Activated naive CD4-positive, alpha-beta T cell (primary cell): ENCODE measurements at regions not wholly inside any gene's neighbourhood (a gene's known extent, or its start where the extent isn't known, plus 50 kb on each side); places are given as distances from the start of the nearest gene placed in this dataset.
"Not testable (repeated sequence)": the region's sequence is repeated elsewhere in the genome, so short reads cannot be mapped to it uniquely, and the experiment has no call there.

Source experiments
- DNase-seq, 4 experiments: peaks; one replicate each; lab custom pipeline; 2025; lab: John Stamatoyannopoulos, UW

- no peak for DNase-seq
Observed at GRCh38 chr3:110473405-110473804, 598.2 kb upstream of the NECTIN3 start.

GRCh38 chr3:110474397-110474796, 597.2 kb upstream of the NECTIN3 start:
- no peak for DNase-seq

GRCh38 chr3:110478377-110479054, 593.1 kb upstream of the NECTIN3 start:
- no peak for DNase-seq

GRCh38 chr3:110479731-110480130, 591.9 kb upstream of the NECTIN3 start:
- no peak for DNase-seq

- DNase-seq: no peak
Observed at GRCh38 chr3:110485389-110485788, 586.2 kb upstream of the NECTIN3 start.

- DNase-seq: no peak
Observed at GRCh38 chr3:110487840-110488239, 583.8 kb upstream of the NECTIN3 start.

- DNase-seq: no peak
Observed at GRCh38 chr3:110491413-110491812, 580.2 kb upstream of the NECTIN3 start.

GRCh38 chr3:110492876-110493275, 578.7 kb upstream of the NECTIN3 start:
- DNase-seq: no peak

- no peak for DNase-seq
Observed at GRCh38 chr3:110493438-110494092, 578.1 kb upstream of the NECTIN3 start.

GRCh38 chr3:110494093-110494490, 577.5 kb upstream of the NECTIN3 start:
- no peak for DNase-seq

GRCh38 chr3:110494728-110495127, 576.9 kb upstream of the NECTIN3 start:
- no peak for DNase-seq

GRCh38 chr3:110495201-110495927, 576.3 kb upstream of the NECTIN3 start:
- DNase-seq: no peak

GRCh38 chr3:110504401-110504800, 567.2 kb upstream of the NECTIN3 start:
- no peak for DNase-seq

GRCh38 chr3:110504901-110505300, 566.7 kb upstream of the NECTIN3 start:
- no peak for DNase-seq

GRCh38 chr3:110506890-110507289, 564.7 kb upstream of the NECTIN3 start:
- no peak for DNase-seq

GRCh38 chr3:110507570-110507969, 564.0 kb upstream of the NECTIN3 start:
- DNase-seq: not testable (repeated sequence)

- DNase-seq: no peak
Observed at GRCh38 chr3:110512961-110513360, 558.7 kb upstream of the NECTIN3 start.

GRCh38 chr3:110518031-110518430, 553.6 kb upstream of the NECTIN3 start:
- DNase-seq: no peak

- no peak for DNase-seq
Observed at GRCh38 chr3:110519071-110519470, 552.5 kb upstream of the NECTIN3 start.

- no peak for DNase-seq
Observed at GRCh38 chr3:110521019-110521418, 550.6 kb upstream of the NECTIN3 start.

GRCh38 chr3:110525558-110526064, 546.0 kb upstream of the NECTIN3 start:
- DNase-seq: not testable (repeated sequence)

- DNase-seq: no peak
Observed at GRCh38 chr3:110526777-110527727, 544.6 kb upstream of the NECTIN3 start.
